Astrocyte (in vitro differentiated cells and primary cell): ENCODE measurements at regions not wholly inside any gene's neighbourhood (a gene's known extent, or its start where the extent isn't known, plus 50 kb on each side); places are given as distances from the start of the nearest gene placed in this dataset.

ENCODE experiments used
- DNase-seq: peaks from one replicate; pipeline ENCODE4 v3.0.0-alpha.2; 2010; ENCODE audit warnings: low read depth
- FAIRE-seq: peaks from 2 replicates; lab custom pipeline; 2011; peaks lifted over from hg19 to GRCh38; lab: Jason Lieb, UNC
- H2AFZ ChIP-seq: 2 replicates; pipeline ENCODE4 v1.6.0; 2012; ENCODE audit warnings: low read depth, low read length, inconsistent platforms
- H3K27ac ChIP-seq: 2 replicates; pipeline ENCODE4 v1.5.1; 2011; ENCODE audit warnings: low read depth, low read length, inconsistent platforms
- H3K27me3 ChIP-seq: 2 replicates; pipeline ENCODE4 v1.6.0; 2011; ENCODE audit warnings: low read length, inconsistent platforms; ENCODE audit not compliant: insufficient read depth
- H3K36me3 ChIP-seq: 2 replicates; pipeline ENCODE4 v1.5.1; 2011; ENCODE audit warnings: low read length, inconsistent platforms; ENCODE audit not compliant: insufficient read depth
- H3K4me1 ChIP-seq: 2 replicates; pipeline ENCODE4 v1.5.1; 2011; ENCODE audit warnings: low read length, inconsistent platforms; ENCODE audit not compliant: insufficient read depth
- H3K4me2 ChIP-seq: 2 replicates; pipeline ENCODE4 v1.6.0; 2012; ENCODE audit warnings: low read length, inconsistent platforms
- H3K4me3 ChIP-seq: 2 replicates; pipeline ENCODE4 v1.5.1; 2011; ENCODE audit warnings: low read depth, mild to moderate bottlenecking, low read length, inconsistent platforms; ENCODE audit not compliant: insufficient read depth
- H3K79me2 ChIP-seq: 2 replicates; pipeline ENCODE4 v1.6.0; 2012; ENCODE audit warnings: mild to moderate bottlenecking, low read length, inconsistent platforms; ENCODE audit not compliant: insufficient read depth
- H3K9ac ChIP-seq: 2 replicates; pipeline ENCODE4 v1.6.0; 2012; ENCODE audit warnings: mild to moderate bottlenecking, low read length, inconsistent platforms
- H3K9me3 ChIP-seq: 2 replicates; pipeline ENCODE4 v1.5.1; 2012; ENCODE audit warnings: low read depth, mild to moderate bottlenecking, low read length, inconsistent platforms; ENCODE audit not compliant: insufficient read depth
- H4K20me1 ChIP-seq: 2 replicates; pipeline ENCODE4 v1.6.0; 2012; ENCODE audit warnings: low read length, inconsistent platforms; ENCODE audit not compliant: insufficient read depth
- H3K27ac Mint-ChIP-seq: one replicate; pipeline ENCODE4 v1.8.0; 2021; ENCODE audit warnings: mild to moderate bottlenecking, mixed read lengths; ENCODE audit not compliant: unreplicated experiment
- H3K27me3 Mint-ChIP-seq: one replicate; pipeline ENCODE4 v1.8.0; 2021; ENCODE audit warnings: low read depth, mixed read lengths; ENCODE audit not compliant: unreplicated experiment
- H3K36me3 Mint-ChIP-seq: one replicate; pipeline ENCODE4 v1.8.0; 2021; ENCODE audit warnings: low read depth, mixed read lengths; ENCODE audit not compliant: unreplicated experiment
- H3K4me1 Mint-ChIP-seq: one replicate; pipeline ENCODE4 v1.8.0; 2021; ENCODE audit warnings: low read depth, mixed read lengths; ENCODE audit not compliant: unreplicated experiment
- H3K4me3 Mint-ChIP-seq: one replicate; pipeline ENCODE4 v1.8.0; 2021; ENCODE audit warnings: mild to moderate bottlenecking, moderate library complexity, mixed read lengths; ENCODE audit not compliant: unreplicated experiment
- H3K9me3 Mint-ChIP-seq: one replicate; pipeline ENCODE4 v1.8.0; 2021; ENCODE audit warnings: mild to moderate bottlenecking, mixed read lengths; ENCODE audit not compliant: unreplicated experiment
- EZH2 ChIP-seq: IDR thresholded peaks from 2 replicates; pipeline ENCODE4 v1.6.1; 2012; ENCODE audit warnings: mild to moderate bottlenecking, low read length, inconsistent platforms; ENCODE audit not compliant: insufficient read depth
- TF ChIP-seq, protein P1 (sequence below): IDR thresholded peaks from 2 replicates; pipeline ENCODE4 v1.5.1; 2011; ENCODE audit warnings: low read depth, mild to moderate bottlenecking, inconsistent platforms, low read length, moderate library complexity; ENCODE audit not compliant: insufficient read depth

DNA sequence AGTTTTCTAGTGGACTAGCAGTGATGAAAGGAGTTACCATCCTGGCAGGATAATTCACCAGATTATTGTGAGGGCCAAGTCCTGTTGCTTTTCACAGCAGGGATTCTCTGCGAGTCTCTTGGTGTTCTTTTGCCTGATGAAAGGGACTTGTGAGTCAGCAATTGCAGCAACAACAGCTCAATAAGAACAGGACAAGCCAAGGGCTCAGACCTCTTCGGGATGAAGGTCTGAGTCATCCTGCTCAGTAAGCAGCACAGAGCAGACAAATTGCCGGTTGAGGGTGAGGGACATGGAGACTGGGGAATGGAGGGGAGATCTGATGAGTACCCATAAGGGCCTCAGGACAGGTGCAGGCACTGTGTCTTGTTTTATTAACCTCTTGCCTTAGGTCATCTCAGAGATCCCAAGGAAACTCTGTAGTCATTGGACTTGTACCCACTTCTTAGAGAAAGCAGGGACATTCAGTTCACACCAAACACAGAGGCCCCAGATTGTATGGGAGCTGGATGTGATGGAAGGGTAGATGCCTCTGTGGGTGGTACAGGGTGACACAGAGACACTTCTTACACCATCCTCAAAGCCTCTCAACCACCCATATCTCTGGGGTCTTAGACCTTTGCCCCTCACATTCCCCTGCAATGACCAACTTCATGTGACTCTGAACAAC lies 173.8 kb upstream of the TLE3 start:
- FAIRE-seq: peak; percentile 99
- Mint-ChIP-seq H3K4me1 (peaks cover 42% of the 10 kb centered on the region), H3K36me3 (peaks cover 4% of the 10 kb centered on the region), H3K27ac (peak overlapping the region; percentile 75), H3K4me3 (no peak overlapping the region), H3K9me3 (peaks cover 6% of the 10 kb centered on the region), H3K27me3 (peaks cover 53% of the 10 kb centered on the region)
- peak; percentile 96 for DNase-seq
- H3K27me3 ChIP-seq: peaks cover 14% of the 10 kb centered on the region
- no peak overlapping the region for H3K4me3 ChIP-seq
- H3K79me2 ChIP-seq: no peaks in the 10 kb centered on the region
- TF ChIP-seq, protein P1, sequence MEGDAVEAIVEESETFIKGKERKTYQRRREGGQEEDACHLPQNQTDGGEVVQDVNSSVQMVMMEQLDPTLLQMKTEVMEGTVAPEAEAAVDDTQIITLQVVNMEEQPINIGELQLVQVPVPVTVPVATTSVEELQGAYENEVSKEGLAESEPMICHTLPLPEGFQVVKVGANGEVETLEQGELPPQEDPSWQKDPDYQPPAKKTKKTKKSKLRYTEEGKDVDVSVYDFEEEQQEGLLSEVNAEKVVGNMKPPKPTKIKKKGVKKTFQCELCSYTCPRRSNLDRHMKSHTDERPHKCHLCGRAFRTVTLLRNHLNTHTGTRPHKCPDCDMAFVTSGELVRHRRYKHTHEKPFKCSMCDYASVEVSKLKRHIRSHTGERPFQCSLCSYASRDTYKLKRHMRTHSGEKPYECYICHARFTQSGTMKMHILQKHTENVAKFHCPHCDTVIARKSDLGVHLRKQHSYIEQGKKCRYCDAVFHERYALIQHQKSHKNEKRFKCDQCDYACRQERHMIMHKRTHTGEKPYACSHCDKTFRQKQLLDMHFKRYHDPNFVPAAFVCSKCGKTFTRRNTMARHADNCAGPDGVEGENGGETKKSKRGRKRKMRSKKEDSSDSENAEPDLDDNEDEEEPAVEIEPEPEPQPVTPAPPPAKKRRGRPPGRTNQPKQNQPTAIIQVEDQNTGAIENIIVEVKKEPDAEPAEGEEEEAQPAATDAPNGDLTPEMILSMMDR: no peak
- no peak for TF ChIP-seq EZH2
- no peak overlapping the region for H3K27ac ChIP-seq
- H3K4me2 ChIP-seq: peak overlapping the region; percentile 51
- H4K20me1 ChIP-seq: peaks cover 6% of the 10 kb centered on the region
- peaks cover 44% of the 10 kb centered on the region for H3K4me1 ChIP-seq
- H3K9me3 ChIP-seq: no peaks in the 10 kb centered on the region
- no peaks in the 10 kb centered on the region for H3K36me3 ChIP-seq
- no peak overlapping the region for H2AFZ ChIP-seq
- H3K9ac ChIP-seq: no peak overlapping the region

DNA sequence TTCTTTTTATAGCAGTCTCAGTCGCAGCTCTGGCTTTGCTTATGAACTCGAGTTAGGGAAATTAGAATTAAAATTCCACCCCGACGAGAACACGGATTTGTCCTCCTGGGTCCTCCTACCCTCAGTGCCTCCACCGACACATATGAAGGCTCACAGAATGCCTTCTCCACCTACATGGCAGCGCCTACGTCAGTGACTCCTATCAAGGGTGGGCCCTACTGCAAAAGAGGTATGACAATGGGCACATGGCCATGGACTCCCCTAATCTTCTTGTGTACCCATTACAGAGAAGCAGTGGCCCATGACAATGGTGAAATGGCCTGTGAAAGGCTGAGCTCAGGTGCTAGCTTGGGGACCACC lies 173.0 kb upstream of the TLE3 start:
- Mint-ChIP-seq H3K36me3 (peaks cover 5% of the 10 kb centered on the region), H3K4me1 (peaks cover 46% of the 10 kb centered on the region)
- TF ChIP-seq EZH2: no peak
- TF ChIP-seq, protein P1: no peak

More for the DNA sequence above, 173.0 kb upstream of the TLE3 start:
- H3K9ac ChIP-seq: no peak overlapping the region
- DNase-seq (no peak), FAIRE-seq (no peak)
- H3K27me3 Mint-ChIP-seq: peaks cover 54% of the 10 kb centered on the region
- no peaks in the 10 kb centered on the region for H3K9me3 ChIP-seq
- H3K36me3 ChIP-seq: no peaks in the 10 kb centered on the region
- H4K20me1 ChIP-seq: peaks cover 6% of the 10 kb centered on the region
- H2AFZ ChIP-seq: no peak overlapping the region
- H3K79me2 ChIP-seq: no peaks in the 10 kb centered on the region
- no peak overlapping the region for H3K27ac ChIP-seq
- no peak overlapping the region for H3K4me3 ChIP-seq
- peaks cover 44% of the 10 kb centered on the region for H3K4me1 ChIP-seq
- peaks cover 14% of the 10 kb centered on the region for H3K27me3 ChIP-seq
- H3K4me3 Mint-ChIP-seq: no peak overlapping the region
- peaks cover 6% of the 10 kb centered on the region for H3K9me3 Mint-ChIP-seq
- no peak overlapping the region for H3K27ac Mint-ChIP-seq
- H3K4me2 ChIP-seq: peak overlapping the region; percentile 51
